GM12864 (cell line): ENCODE measurements at regions not wholly inside any gene's neighbourhood (a gene's known extent, or its start where the extent isn't known, plus 50 kb on each side); places are given as distances from the start of the nearest gene placed in this dataset.
"Not testable (repeated sequence)": the region's sequence is repeated elsewhere in the genome, so short reads cannot be mapped to it uniquely, and the experiment has no call there.

Experiments used
- DNase-seq: peaks from one replicate; pipeline ENCODE4 v3.0.0-alpha.2; 2011; ENCODE audit warnings: low read depth
- H3K4me3 ChIP-seq: 2 replicates; pipeline ENCODE4 v1.5.1; 2011; ENCODE audit warnings: mild to moderate bottlenecking, low read depth, low read length, control low read depth
- TF ChIP-seq, protein P1 (sequence below): IDR thresholded peaks from 2 replicates; pipeline ENCODE4 v1.5.1; 2011; ENCODE audit warnings: low read depth, mild to moderate bottlenecking, moderate library complexity, low read length, control low read depth, inconsistent platforms; ENCODE audit errors: missing control alignments

DNA sequence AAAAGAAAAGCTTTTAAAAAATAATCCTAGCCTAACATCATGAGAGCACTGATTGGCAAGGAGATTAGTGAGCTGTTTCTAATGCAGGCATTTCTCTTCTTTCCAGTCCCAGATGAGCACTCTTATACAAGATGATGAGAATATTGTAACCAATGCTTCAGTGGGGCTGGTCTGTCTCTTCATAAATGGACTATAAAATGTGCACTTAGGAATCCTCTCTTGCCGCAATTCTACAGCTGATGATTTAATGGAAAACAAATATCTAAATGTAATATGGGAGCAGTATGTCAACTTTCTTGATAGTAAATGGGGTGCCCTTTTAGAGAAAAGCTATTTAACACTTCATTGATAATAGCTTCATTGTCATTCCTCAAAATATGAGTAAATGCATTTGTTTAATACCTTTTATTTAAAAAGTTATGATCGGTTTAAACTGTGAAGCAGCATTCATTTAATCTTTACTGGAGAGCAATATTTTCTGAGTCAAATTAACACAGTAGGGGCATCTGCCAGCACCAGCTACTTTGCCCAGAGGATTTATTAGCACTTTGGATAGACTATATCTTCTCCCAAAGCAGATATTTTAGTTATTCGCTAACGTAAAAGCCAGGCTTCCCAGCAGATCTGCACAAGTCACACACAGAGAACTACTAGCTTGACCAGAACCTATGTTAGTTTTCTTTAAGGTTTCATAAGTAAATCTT lies 985.9 kb downstream of the DIPK2A start:
- no peak for DNase-seq
- no peak overlapping the region for H3K4me3 ChIP-seq
- TF ChIP-seq, protein P1, sequence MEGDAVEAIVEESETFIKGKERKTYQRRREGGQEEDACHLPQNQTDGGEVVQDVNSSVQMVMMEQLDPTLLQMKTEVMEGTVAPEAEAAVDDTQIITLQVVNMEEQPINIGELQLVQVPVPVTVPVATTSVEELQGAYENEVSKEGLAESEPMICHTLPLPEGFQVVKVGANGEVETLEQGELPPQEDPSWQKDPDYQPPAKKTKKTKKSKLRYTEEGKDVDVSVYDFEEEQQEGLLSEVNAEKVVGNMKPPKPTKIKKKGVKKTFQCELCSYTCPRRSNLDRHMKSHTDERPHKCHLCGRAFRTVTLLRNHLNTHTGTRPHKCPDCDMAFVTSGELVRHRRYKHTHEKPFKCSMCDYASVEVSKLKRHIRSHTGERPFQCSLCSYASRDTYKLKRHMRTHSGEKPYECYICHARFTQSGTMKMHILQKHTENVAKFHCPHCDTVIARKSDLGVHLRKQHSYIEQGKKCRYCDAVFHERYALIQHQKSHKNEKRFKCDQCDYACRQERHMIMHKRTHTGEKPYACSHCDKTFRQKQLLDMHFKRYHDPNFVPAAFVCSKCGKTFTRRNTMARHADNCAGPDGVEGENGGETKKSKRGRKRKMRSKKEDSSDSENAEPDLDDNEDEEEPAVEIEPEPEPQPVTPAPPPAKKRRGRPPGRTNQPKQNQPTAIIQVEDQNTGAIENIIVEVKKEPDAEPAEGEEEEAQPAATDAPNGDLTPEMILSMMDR = no peak

DNA sequence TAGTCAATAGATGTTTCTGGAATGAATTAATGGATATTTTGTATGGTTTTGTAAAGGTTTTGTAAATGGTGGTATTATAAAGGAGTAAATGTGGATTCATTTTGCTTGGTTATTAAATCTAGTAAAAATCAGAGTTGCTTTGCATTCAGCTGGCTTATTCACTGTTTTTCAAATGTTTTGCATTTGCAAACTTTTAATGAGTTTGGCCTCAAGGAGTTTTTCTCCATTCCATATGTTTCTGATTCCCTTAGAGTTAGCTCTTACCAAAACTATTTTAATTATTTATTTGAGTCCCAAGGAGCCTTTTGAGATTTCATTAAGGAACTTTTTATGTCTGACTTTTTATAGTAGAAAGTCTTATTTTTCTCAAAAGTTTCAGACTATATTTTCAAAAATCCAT lies 992.2 kb downstream of the DIPK2A start:
- TF ChIP-seq, protein P1 = no peak
- no peak overlapping the region for H3K4me3 ChIP-seq
- DNase-seq = no peak

DNA sequence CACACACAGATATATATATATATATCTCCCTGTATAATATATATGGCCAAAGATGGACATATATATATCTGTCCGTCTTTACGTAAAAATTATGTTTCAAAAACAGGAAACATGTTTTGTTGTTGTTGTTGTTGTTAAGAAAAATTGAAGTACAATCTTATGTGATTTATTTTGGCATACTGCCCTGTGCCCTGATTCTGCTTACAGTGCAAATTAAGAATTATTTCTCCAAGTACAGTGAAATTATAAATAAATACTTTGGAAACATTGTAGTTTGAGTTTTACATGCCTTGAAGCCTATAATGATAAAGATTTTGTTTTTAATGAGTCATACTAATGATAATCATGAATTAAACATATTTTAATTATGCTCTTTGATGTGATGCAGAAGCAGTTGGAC lies 994.9 kb downstream of the DIPK2A start:
- TF ChIP-seq, protein P1 = no peak
- DNase-seq = no peak
- no peak overlapping the region for H3K4me3 ChIP-seq

DNA sequence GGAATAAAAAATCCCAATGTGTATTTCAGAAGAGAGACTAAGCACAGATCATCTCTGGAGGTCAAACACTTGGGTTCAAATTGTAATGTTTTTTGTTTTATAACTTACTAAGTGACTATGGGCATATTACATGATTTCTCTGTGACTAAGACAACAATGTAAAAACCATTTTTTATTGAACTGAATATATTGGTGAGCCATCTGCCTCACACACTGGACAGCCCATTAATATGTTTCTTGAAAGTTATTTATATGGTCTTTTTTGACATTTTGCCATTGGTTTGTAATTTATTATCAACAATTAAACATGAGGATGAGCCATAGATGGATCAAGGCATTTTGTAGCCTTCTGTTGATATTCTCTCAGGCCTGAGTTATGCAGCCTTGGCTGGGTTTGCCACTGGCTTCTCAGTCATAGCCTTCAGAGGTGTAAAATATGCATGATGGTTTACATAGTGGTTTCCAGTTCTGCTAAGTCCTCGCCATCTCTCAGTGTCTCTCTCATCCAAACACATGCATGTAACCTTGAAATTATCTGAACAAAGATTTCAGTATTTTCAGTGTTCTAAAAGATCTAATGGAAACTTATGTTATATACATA lies 997.2 kb downstream of the DIPK2A start:
- no peak overlapping the region for H3K4me3 ChIP-seq
- DNase-seq = no peak
- TF ChIP-seq, protein P1 = no peak

DNA sequence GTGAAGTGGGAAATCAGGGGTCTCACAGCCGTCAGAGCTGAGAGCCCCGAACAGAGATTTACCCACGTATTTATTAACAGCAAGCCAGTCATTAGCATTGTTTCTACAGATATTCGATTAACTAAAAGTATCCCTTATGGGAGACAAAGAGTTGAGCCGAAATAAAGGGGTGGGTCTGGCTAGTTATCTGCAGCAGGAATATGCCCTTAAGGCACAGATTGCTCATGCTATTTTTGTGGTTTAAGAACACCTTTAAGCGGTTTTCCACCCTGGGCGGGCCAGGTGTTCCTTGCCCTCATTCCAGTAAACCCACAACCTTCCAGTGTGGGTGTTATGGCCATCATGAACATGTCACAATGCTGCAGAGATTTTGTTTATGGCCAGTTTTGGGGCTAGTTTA lies 1012.9 kb downstream of the DIPK2A start:
- H3K4me3 ChIP-seq, DNase-seq: not testable (repeated sequence)

DNA sequence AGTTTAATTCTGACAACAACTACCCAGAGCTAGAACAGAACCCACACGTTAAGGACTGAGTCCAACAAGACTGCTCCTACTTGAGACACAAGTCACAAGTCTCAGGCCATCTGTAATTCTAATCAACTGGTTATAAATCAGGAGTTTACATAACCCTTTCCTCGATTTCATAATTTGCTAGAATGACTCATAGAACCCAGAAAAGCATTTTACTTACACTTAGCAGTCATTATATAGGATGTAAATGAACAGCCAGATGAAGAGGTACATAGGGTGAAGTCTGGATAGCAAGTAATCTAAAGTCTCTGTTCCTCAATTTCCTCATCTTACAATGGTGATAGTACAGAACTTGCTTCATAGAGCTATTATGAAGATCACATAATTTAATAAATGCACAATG lies 1018.2 kb downstream of the DIPK2A start:
- DNase-seq = no peak
- TF ChIP-seq, protein P1 = no peak
- no peak overlapping the region for H3K4me3 ChIP-seq

DNA sequence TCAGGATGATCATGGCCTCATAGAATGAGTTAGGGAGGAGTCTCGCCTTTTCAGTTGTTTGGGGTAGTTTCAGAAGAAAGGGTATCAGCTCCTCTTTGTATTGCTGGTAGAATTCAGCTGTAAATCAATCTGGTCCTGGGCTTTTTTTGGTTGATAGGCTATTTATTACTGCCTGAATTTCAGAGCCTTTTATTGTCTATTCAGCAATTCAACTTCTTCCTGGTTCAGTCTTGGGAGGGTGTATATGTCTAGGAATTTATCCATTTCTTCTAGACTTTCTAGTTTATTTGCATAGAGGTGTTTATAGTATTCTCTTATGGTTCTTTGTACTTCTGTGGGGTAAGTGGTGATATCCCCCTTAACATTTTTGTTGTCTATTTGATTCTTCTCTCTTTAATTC lies 1024.2 kb downstream of the DIPK2A start:
- H3K4me3 ChIP-seq = no peak overlapping the region
- DNase-seq = no peak
- TF ChIP-seq, protein P1 = no peak
